Tibial artery (tissue), 4 donors: ENCODE measurements at regions not wholly inside any gene's neighbourhood (a gene's known extent, or its start where the extent isn't known, plus 50 kb on each side); places are given as distances from the start of the nearest gene placed in this dataset.

Experiments used
- DNase-seq, 2 donors: peaks; one replicate each; pipeline ENCODE4 v3.0.0-alpha.2; 2019
- H3K27ac ChIP-seq, 2 donors: fragments of 200-600 bp; sonication (generic) in 1 of 2; 1 replicate in 1 of 2; 2 replicates in 1 of 2; pipeline ENCODE4 v1.5.1; 2018 to 2019; ENCODE audit warnings: mild to moderate bottlenecking in 1 of 2
- H3K27me3 ChIP-seq, 2 donors: fragments of 200-600 bp; sonication (generic) in 1 of 2; one replicate each; pipeline versions ENCODE4 v1.5.1 to v1.6.0; 2016 to 2019
- H3K36me3 ChIP-seq, 3 donors: fragments of 200-600 bp; sonication (generic) in 2 of 3; one replicate each; pipeline ENCODE4 v1.5.1; 2016 to 2019; ENCODE audit warnings: mild to moderate bottlenecking in 2 of 3
- H3K4me1 ChIP-seq, 4 donors: fragments of 200-600 bp; sonication (generic) in 2 of 4; 1 replicate in 3 of 4; 2 replicates in 1 of 4; pipeline ENCODE4 v1.5.1; 2016 to 2019
- H3K4me3 ChIP-seq, 2 donors: fragments of 200-600 bp; sonication (generic) in 1 of 2; 1 replicate in 1 of 2; 2 replicates in 1 of 2; pipeline ENCODE4 v1.5.1; 2018 to 2019; ENCODE audit warnings: mild to moderate bottlenecking in 2 of 2
- H3K9me3 ChIP-seq, 3 donors: fragments of 200-600 bp; sonication (generic) in 1 of 3; one replicate each; pipeline ENCODE4 v1.5.1; 2016 to 2019
- CTCF ChIP-seq, 2 experiments: fragments of 200-600 bp in 1 of 2; fragments of 450-650 bp in 1 of 2; IDR thresholded peaks; one replicate each; pipeline ENCODE4 v1.5.1; 2017 to 2019; ENCODE audit warnings: antibody characterized with exemption in 2 of 2, mild to moderate bottlenecking in 1 of 2, moderate library complexity in 1 of 2
- intact Hi-C: fragments of 100-400 bp; cut with DNase I; formaldehyde crosslinking; loops from one replicate; pipeline ENCODE4 v1.15.0; 2023; ENCODE audit warnings: low total_unique reads

GRCh38 chr5:98354922-98355321, 418.5 kb upstream of the RGMB start:
- Histone ChIP-seq H3K4me1 (no peaks in the 10 kb centered on the region), H3K9me3 (peaks cover 0 to 7% (median 5%) of the 10 kb centered on the region in 3 donors), H3K27ac (no peak overlapping the region), H3K4me3 (no peak overlapping the region), H3K36me3 (no peaks in the 10 kb centered on the region), H3K27me3 (no peaks in the 10 kb centered on the region)
- DNase-seq: no peak
- intact Hi-C loops: no loop called here
- TF ChIP-seq CTCF (IDR thresholded peaks at IDR 0.05): no peak

- Histone ChIP-seq H3K36me3 (no peaks in the 10 kb centered on the region), H3K4me3 (no peak overlapping the region), H3K27ac (no peak overlapping the region), H3K4me1 (no peaks in the 10 kb centered on the region), H3K27me3 (no peaks in the 10 kb centered on the region), H3K9me3 (peaks cover 0 to 6% (median 0%) of the 10 kb centered on the region in 3 donors)
- intact Hi-C loops: no loop called here
- DNase-seq: no peak
- no peak for TF ChIP-seq CTCF (IDR thresholded peaks at IDR 0.05)
Observed at GRCh38 chr5:98360548-98360947, 412.9 kb upstream of the RGMB start.

GRCh38 chr5:98363157-98363556, 410.3 kb upstream of the RGMB start:
- intact Hi-C loops: no loop called here
- Histone ChIP-seq H3K27ac (no peak overlapping the region), H3K36me3 (no peaks in the 10 kb centered on the region), H3K4me1 (no peaks in the 10 kb centered on the region), H3K9me3 (peaks cover 0 to 6% (median 0%) of the 10 kb centered on the region in 3 donors), H3K27me3 (no peaks in the 10 kb centered on the region), H3K4me3 (no peak overlapping the region)
- DNase-seq: no peak
- TF ChIP-seq CTCF (IDR thresholded peaks at IDR 0.05): no peak

- Histone ChIP-seq H3K4me1 (no peaks in the 10 kb centered on the region), H3K4me3 (no peak overlapping the region), H3K27ac (no peak overlapping the region), H3K9me3 (no peaks in the 10 kb centered on the region), H3K36me3 (no peaks in the 10 kb centered on the region), H3K27me3 (no peaks in the 10 kb centered on the region)
- intact Hi-C loops: no loop called here
- no peak for DNase-seq
- no peak for TF ChIP-seq CTCF (IDR thresholded peaks at IDR 0.05)
Observed at GRCh38 chr5:98364549-98364948, 408.9 kb upstream of the RGMB start.

- no peak for TF ChIP-seq CTCF (IDR thresholded peaks at IDR 0.05)
- Histone ChIP-seq H3K4me1 (no peaks in the 10 kb centered on the region), H3K36me3 (no peaks in the 10 kb centered on the region), H3K9me3 (no peaks in the 10 kb centered on the region), H3K27ac (no peak overlapping the region), H3K27me3 (no peaks in the 10 kb centered on the region), H3K4me3 (no peak overlapping the region)
- no peak for DNase-seq
- intact Hi-C loops: no loop called here
Observed at GRCh38 chr5:98365126-98365525, 408.3 kb upstream of the RGMB start.

- H3K9me3 ChIP-seq: no peaks in the 10 kb centered on the region
- H3K27me3 ChIP-seq: no peaks in the 10 kb centered on the region
- H3K4me1 ChIP-seq: no peaks in the 10 kb centered on the region
- no peaks in the 10 kb centered on the region for H3K36me3 ChIP-seq
- TF ChIP-seq CTCF (IDR thresholded peaks at IDR 0.05): no peak
- intact Hi-C loops: no loop called here
- H3K27ac ChIP-seq: no peak overlapping the region
- no peak for DNase-seq
- no peak overlapping the region for H3K4me3 ChIP-seq
Observed at GRCh38 chr5:98368141-98368540, 405.3 kb upstream of the RGMB start.
